ENCODE measurements at regions not wholly inside any gene's neighbourhood (a gene's known extent, or its start where the extent isn't known, plus 50 kb on each side); places are given as distances from the start of the nearest gene placed in this dataset.
"Not testable (repeated sequence)": the region's sequence is repeated elsewhere in the genome, so short reads cannot be mapped to it uniquely, and the experiment has no call there.

DNA sequence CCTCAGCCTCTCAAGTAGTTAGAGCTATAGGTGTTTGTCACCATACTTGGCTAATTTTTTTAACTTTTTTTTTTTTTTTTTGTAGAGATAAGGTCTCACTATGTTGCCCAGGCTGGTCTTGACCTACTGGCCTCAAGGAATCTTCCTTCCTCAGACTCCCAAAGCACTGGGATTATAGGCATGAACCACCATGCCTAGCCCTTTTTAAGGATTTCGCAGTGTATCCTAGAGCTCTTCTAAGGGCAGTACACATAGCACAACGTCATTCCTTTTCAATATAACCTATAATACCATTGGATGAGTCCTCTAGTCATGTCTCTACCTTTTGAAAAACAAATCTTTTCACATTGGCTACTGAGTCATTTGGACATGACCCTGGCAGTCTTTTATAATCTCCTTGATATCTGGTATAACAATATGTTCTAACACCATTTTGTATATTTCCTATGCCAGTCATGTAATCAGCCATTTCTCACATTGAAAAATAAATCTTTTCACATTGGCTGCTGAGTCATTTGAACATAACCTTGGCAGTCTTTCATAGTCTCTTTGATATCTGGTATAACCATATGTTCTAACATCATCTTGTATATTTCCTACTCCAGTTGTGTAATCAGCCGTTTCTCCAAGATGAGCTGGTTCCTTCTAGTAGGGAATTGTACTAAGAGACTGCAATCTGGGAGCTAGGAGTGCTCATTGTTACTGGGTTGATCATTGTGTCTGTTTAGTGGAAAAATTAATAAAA is 944.7 kb downstream of the MCTP2 start:
- DNase-seq, result no peak

DNA sequence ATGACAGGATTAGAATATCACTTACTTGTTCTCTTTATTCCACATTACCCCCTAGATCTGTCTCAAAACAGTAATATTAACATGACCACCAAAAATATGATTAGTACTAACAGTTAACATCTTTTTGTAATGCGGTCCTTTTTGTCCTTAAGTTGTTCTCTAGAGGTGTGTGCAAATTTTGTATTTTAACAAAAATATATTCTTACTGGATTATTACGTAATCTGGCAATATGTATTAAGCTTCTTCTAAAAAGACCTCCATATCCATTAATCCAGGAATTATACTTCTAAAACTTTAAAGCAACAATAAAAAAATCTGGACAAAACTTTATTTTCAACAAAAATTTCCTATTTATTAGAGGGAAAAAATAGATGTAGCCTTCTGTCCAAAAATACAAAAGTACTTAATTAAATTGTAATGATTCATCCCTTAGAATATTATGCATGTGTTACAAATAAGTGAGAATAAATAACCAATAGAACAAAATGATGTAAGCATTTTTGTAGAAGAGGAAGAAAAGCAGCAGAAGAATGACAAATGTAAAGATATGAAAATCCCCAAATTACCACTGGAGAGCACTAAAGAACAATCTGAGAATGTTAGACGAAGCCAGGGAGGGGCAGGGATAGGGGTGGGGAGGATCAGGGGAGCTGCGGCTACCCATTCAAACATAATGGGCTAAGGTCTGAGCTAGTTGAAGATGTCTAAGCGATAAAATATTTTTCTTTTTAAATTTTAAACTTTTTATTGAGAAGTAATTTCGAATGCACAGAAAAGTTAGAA is 945.6 kb downstream of the MCTP2 start:
- no peak for DNase-seq

DNA sequence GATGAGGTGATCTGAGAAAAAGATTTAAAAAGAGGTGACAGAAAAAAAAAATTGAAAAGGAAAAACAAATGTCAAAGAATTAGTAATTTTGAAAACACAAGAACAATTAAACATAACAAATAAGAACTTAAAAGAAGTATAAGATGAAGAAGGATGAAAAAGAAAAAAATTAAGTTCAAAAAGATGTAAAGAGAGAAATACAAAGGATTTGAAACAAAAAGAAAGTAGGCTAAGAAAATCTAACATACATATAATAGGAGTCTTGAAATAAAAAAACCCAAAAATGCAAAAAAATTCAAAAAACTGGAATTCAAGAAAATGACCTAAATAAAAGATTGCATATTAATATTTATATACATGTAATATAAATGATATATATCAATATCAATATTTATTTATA is 949.2 kb downstream of the MCTP2 start:
- no peak for DNase-seq

DNA sequence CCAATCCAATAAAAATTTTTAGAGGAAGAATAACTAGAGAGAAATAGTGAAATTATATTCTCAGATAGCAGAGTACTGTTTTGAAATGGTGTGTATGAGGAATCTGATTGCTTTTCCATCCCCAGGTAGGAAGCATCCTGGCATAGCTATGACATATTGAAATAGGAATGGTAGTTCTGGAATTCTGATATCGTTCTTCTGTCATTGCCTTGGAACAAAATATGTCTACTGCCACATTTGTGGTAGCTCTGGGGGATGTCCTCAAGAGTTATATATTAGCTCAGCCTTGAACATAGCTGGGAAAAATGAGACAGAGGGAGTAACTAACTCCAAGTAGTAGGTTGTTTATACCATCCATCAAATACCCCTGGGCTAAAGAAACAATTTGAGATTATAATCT is 950.7 kb downstream of the MCTP2 start:
- DNase-seq, result no peak

DNA sequence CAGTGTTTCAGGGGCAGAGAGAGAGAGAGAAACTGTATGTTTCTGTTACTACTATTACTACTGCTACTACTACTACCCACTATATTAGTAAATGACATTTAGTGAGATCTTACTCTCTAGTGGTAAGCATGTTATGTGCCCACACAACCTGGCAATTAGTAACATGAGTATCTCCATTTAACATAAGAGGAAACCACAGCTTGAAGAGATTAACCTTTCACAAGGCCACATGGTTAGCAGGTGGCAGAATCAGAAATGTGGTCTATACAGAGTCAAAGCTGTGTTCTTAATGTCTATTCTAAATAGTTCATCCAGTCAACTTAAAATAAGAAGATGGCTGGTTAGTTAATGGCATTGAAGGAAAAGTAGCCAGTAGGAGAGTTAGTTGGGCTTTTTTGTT is 961.6 kb downstream of the MCTP2 start:
- DNase-seq, result no peak

DNA sequence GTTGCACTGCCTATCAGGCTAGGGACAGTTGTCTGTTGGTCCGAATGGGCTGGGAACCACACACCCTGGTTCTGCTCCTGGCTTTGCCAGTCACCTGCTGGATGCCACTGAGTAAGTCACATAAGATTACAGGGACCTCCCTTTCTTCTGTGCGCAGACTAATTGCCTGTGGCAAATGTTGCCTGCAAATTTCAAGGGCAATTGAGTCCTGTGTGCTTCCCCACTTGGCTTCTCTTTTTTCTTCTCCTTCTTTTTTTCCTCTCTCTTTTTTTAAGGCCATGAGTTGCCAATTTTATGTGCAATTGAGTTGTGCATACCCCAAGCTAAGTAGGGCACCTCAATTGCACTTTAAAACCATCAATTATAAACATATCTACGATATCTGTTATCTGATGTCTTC is 963.4 kb downstream of the MCTP2 start:
- DNase-seq, result peak; percentile 30

DNA sequence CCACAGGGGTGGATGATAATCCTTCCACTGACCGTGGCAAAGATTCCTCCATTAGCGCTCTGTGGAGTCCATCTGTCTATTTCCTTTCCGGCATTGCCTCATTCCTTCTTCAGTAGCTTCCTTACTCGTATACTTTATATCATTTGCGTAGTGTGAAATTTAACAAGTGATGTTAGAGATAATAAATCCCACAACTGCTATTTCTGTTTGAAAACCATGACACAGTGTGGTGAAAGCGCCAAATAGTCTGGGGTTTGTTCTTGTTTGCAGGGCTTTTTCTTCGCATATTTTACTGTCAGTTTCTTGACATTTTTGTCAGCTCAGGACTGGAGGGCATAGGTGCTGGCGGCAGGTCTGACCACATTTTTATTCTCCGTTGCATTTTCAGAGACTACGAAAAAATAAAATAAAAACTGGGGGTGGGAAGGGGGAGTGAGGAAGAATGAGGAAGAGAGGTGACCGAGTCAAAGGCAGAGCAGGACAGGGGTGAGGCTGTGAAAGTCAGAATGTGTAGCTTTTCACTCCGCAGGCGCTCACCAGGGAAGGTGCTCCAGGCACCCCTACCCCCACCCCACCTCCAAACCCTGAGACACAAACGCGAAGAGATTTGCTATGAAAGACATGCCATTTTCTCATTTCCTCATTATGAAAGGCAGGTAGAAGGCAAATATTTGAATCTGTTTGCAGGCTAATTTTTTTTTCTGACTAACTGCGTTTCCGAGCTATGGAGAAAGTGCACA is 965.0 kb downstream of the MCTP2 start:
- DNase-seq, result peak; percentile 15

DNA sequence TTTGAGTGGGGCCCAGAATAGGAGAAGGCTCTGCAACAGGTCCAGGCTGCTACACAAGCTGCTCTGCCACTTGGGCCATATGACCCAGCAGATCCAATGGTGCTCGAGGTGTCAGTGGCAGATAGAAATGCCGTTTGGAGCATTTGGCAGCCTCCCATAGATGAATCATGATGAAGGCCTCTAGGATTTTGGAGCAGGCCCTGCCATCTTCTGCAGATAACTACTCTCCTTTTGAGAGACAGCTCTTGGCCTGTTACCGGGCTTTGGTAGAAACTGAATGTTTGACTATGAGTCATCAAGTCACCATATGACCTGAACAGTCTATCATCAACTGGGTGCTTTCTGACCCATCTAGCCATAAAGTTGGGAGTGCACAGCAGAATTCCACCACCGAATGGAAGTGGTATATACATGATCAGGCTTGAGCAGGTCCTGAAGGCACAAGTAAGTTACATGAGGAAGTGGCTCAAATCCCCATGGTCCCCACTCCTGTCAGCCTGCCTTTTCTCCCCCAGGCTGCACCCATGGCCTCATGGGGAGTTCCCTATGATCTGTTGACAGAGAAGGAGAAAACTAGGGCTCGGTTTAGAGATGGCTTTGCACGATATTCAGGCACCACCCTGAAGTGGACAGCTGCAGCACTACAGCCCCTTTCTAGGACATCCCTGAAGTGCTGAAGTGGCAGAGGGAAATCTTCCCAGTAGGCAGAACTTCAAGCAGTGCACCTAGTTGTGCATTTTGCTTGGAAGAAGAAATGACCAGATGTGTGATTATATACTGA is 971.4 kb downstream of the MCTP2 start:
- no peak for DNase-seq

DNA sequence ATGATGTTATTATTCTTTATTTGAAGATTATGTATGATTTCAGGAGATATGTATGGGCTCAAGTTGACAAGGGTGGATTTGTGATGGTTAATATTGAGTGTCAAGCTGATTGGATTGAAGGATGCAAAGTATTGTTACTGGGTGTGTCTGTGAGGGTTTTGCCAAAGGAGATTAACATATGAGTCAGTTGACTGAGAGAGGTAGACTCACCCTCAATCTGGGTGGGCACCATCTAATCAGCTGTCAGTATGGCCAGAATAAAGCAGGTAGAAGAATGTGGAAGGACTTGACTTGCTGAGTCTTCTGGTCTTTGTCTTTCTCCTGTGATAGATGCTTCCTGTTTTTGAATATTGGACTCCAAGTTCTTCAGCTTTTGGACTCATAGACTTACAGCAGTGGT is 973.7 kb downstream of the MCTP2 start:
- no peak for DNase-seq

DNA sequence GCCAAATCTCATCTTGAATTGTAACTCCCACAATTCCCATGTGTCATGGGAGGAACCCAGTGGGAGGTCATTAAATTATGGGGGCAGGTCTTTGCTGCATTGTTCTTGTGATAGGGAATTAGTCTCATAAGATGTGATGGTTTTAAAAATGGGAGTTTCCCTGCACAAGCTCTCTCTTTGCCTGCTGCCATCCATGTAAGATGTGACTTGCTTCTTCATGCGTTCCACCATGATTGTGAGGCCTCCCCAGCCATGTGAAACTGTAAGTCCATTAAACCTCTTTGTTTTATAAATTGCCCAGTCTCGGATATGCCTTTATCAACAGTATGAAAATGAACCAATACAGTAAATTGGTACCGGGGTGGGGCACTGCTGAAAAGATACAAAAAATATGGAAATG is 974.5 kb downstream of the MCTP2 start:
- not testable (repeated sequence) for DNase-seq

DNA sequence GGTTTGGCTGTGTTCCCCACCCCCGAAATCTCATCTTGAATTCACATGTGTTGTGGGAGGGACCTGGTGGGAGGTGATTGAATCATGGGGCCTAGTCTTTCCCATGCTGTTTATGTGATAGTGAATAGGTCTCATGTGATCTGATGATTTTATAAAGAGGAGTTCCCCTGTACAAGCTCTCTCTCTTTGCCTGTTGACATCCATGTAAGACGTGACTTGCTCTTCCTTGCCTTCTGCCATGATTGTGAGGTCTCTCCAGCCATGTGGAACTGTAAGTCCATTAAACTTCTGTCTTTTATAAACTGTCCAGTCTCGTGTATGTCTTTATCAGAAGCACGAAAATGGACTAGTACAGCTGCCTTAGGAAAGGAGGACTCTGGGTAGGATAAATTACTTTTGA is 976.7 kb downstream of the MCTP2 start:
- DNase-seq, result no peak

DNA sequence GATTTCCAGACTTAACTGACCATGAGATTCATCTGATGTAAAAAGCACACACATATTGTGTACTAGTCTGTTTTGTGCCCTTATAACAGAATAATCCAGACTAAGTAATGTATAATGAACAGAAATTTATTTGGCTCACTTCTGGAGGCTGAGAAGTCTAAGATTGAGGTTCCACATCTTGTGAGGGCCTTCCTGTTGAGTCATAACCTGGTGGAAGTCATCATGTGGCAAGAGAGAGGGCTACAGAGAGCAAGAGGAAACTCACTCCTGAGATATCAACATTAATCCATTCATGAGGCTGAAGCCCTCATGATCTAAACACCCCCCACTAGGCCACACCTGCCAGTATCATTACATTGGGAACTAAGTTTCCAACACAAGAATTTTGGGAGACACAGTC is 977.6 kb downstream of the MCTP2 start:
- no peak for DNase-seq

DNA sequence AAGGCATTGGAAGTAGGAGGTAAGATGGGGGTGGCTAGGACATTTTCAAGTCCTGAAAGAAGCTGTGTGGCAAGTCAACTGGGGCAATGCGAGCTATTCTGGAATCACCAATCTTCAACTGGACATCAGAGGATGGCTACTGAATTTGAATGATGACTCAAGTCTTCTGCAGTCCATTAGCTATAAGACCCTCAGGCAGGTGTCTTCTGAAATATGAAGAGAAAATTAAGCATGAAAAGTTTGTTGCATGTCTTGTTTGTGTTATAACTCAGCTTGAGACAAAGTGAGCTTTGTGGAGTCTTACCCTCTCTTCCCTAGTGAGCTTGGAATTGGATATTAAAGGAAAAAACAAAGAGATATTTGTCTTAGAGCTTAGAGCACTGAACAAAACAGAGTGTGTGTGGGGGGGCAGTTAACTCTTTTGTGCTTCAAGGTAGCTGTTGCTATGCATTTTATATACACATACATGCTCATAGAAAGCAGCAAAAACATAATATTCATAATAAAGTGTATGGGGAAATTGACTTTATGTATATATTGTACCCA is 979.1 kb downstream of the MCTP2 start:
- DNase-seq, result no peak

DNA sequence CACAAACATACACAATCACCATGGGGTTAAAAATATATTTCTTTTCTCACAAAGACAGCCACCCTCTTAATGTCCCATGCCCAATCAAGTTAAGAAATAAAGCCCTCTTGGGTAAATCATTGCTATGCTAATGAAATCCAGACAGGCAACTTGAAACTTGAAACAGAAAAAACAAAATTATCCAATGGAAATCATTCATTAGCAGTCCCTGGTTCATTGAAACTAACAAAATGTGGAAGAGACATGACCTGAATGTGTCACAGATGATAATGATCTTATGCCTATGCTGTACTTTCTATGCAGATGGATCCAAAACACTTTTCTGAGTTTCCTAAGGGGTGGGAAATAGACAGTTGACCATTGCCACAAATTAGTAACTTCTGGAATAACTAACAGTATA is 983.7 kb downstream of the MCTP2 start:
- no peak for DNase-seq

DNA sequence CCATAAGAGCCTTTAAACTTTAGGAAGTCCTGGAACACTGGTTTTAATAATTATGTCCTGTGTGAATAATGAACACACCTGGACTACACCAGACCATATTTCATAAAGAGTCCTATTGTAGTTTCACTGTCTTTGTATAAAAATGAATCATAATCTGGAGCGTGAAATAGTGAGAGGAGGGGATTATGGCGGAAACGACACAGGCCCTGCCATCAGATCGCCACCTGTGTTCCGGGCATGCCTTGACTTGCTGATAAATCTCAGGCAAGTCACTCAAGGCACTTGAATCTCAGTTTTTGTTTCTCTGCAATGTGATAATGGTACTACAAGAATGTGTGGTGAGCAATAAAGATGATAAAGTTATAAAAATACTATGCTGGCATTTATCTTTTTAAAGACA is 995.5 kb downstream of the MCTP2 start:
- DNase-seq, result no peak

DNA sequence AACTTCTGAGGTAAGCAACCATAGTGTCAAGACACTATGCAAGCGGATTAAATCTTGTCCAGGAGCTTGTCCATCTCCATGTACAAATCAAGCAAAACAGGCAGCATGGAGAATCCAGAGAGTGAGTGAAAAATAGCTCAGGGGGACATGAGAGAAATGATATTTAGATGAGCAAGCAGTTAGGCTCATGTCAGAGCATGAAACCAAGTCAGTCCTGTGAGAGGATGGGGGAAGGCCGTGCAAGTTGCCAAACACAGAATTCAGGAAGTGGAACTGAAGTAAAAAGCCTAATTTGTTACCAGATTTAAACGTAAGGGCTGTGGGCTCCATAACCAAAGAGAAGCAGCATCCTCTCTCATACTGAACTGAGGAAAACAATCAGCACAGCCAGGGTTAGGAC is 995.9 kb downstream of the MCTP2 start:
- no peak for DNase-seq

DNA sequence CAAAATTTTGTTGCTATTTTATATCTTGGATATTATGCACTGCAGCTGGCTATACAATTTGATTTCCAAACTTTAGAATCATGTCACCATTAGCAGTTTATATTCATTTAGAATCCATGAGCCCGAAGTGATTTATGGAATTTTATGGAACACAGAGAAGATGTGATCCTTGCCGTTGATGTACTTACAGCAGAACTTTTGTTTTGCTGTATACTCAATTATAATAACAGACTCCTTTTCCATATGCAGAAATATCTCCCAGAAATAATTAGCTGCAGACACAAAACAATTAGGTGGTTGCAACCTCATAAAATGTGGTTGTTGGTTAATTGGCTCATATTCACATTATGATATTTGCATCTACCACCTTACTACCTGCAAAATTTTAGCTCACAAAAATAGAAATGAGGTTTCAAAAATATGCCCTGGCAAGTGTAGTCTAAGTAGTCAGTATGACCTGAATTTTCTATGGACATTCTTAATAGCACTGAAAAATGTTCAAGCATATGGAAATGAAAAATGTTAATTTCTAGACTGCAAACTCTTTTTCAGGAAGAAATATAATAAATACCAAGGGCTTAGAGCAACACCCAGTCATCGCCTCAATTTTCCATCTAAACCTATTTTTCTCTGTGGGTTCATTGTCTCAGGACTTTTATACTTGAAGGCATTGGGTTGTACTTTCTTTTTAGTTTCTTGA is 997.6 kb downstream of the MCTP2 start:
- no peak for DNase-seq

DNA sequence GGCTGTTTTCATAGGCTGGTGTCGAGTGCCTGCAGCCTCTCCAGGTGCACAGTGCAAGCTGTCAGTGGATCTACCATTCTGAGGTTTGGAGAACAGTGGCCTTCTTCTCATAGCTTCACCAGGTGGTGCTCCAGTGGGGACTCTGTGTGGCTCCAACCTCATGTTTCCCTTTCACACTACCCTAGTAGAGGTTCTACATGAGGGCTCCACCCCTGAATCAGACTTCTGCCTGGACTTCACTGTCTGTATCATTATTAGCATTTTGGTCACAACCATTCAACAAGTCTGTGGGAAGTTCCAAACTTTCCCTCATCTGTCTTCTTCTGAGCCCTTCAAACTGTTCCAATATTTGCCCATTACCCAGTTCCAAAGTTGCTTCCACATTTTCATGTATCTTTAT is 1003.7 kb downstream of the MCTP2 start:
- no peak for DNase-seq

DNA sequence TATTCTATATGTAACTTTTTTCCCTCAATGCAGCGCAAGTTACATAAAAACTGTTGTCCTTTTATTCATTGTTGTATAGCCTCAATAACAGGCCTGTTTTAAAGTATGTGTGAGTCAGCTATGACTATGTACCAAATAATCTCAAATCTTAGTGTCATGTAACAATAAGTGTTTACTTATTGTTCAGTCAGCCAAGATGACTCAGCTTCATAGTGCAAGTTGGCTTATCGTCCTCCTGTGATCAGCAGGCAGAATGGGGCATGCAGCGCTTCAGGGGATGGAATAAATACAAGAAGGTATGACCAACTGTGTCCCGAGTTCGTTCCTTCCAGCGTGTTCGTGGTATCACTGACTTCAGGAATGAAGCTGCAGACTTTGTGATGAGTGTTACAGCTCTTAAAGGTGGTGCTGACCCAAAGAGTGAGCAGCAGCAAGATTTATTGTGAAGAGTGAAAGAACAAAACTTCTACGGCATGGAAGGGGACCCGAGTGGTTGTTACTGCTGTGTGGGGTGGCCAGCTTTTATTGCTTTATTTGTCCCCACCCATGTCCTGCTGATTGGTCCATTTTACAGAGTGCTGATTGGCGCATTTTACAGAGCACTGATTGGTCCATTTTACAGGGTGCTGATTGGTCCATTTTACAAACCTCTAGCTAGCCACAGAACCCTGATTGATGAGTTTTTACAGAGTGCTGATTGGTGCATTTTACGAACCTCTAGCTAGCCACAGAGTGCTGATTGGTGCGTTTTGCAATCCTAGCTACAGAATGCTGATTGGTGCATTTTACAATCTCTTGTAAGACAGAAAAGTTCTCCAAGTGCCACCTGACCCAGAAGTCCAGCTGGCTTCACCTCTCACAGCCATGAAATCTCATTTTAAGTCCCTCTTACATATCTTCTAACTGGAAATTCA is 1016.0 kb downstream of the MCTP2 start:
- no peak for DNase-seq

DNA sequence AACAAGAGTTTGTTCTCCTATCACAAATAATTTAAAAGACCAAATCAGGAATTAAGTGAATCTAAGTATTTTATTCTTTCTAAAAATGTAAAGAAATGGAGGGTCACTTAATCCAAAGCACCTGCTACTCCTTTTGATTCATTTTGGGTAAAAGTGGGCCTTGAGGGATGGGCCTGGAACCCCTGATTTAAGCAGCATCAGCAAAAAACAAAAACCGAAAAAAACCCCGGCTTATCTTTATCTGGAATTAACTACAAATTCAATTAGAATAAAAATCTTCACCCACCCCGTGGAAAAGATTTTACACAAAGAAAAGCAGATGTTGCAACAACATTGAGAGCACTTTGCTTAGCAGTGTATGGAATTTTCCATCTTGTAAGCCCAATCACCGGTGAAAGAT is 1018.2 kb downstream of the MCTP2 start:
- no peak for DNase-seq

Data from renal pelvis (tissue), 1 donor.